ENCODE measurements at regions not wholly inside any gene's neighbourhood (a gene's known extent, or its start where the extent isn't known, plus 50 kb on each side); places are given as distances from the start of the nearest gene placed in this dataset.

DNA sequence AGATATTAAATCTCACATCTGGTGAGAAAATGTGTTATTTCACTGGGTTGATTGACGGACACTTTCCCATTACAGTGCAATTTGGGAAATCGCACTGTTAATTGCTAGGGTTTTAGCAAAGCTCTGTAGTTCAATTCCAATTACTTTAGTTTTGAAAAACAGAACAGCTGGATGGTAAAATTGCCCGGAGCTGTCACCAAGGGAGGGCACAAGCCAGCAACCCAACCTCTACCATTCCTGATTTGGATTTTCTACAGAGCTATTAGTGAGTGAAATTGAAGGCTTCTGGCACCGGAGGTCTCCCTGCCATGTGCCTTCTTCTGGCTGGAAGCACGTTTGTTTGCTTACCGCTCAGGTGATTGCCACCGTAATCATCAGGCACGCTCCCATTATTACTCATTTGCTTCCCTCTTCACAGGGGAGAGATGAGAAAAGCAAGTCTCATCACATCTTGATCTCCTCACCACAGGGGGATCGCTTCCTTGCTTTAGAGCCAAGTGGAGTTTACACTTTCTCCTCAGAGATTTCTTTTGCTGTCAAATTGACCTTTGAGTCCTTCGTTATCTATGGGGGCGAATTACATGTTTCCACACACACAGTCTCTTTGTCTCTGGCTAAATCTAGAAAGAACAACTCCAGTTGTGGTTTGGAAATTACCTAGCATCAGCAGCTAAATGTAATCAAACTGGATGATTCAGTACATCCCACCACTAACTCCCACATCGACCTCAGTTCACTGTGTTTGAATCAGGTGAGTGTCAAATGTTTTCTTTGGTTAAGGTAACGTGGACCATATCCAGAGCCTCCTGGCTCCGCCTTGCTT is 421.7 kb upstream of the GOLIM4 start:
- DNase-seq (ENCODE audit: low spot score in 2 of 2), result no peak
- 54 to 56% methylated on average over 14 of the region's 14 CpGs for WGBS, 2 donors

GRCh38 chr3:168514252-168514651 is 418.5 kb upstream of the GOLIM4 start:
- intact Hi-C loops (cut with DNase I; ENCODE audit: low total_unique reads), result no loop called here
- H3K4me3 ChIP-seq (ENCODE audit: low read depth, poor library complexity, severe bottlenecking), result no peak overlapping the region
- TF ChIP-seq CTCF (IDR thresholded peaks at IDR 0.05) (no peak), POLR2A (IDR thresholded peaks at IDR 0.05) (no peak)
- DNase-seq (ENCODE audit: low spot score in 2 of 2), result no peak

More for the DNA sequence above, 421.7 kb upstream of the GOLIM4 start:
- intact Hi-C loops (cut with DNase I; ENCODE audit: low total_unique reads), result no loop called here
- TF ChIP-seq CTCF (IDR thresholded peaks at IDR 0.05), result no peak
- TF ChIP-seq POLR2A (IDR thresholded peaks at IDR 0.05), result no peak
- H3K4me3 ChIP-seq (ENCODE audit: low read depth, poor library complexity, severe bottlenecking), result no peak overlapping the region

DNA sequence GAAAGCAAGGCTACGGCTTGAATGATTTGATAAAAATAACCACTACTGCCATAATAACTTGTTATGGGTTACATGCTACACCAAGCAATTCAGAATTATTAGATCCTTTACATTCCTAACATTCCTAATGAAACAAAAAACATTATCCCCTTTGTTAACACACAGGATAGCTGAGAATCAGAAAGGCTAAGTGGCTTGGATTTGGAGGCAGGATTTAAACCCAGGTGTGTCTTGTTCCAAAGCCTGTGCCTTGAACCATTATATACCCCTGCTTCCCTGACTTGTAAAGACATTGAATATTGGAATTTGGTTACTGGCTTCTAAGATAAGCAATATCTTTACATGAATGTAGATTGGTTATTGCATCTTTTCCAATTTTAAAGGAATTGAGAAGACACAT is 417.1 kb upstream of the GOLIM4 start:
- 74 to 78% methylated on average over 1 of the region's 1 CpG for WGBS, 2 donors
- TF ChIP-seq CTCF (IDR thresholded peaks at IDR 0.05) (no peak), POLR2A (IDR thresholded peaks at IDR 0.05) (no peak)
- intact Hi-C loops (cut with DNase I; ENCODE audit: low total_unique reads), result no loop called here
- no peak overlapping the region for H3K4me3 ChIP-seq (ENCODE audit: low read depth, poor library complexity, severe bottlenecking)
- no peak for DNase-seq (ENCODE audit: low spot score in 2 of 2)

GRCh38 chr3:168511428-168512014 is 415.8 kb upstream of the GOLIM4 start:
- intact Hi-C loops (cut with DNase I; ENCODE audit: low total_unique reads), result no loop called here
- no peak for DNase-seq (ENCODE audit: low spot score in 2 of 2)
- 66 to 75% methylated on average over 3 of the region's 3 CpGs for WGBS, 2 donors
- no peak for TF ChIP-seq CTCF (IDR thresholded peaks at IDR 0.05)
- TF ChIP-seq POLR2A (IDR thresholded peaks at IDR 0.05), result no peak
- H3K4me3 ChIP-seq (ENCODE audit: low read depth, poor library complexity, severe bottlenecking), result no peak overlapping the region

DNA sequence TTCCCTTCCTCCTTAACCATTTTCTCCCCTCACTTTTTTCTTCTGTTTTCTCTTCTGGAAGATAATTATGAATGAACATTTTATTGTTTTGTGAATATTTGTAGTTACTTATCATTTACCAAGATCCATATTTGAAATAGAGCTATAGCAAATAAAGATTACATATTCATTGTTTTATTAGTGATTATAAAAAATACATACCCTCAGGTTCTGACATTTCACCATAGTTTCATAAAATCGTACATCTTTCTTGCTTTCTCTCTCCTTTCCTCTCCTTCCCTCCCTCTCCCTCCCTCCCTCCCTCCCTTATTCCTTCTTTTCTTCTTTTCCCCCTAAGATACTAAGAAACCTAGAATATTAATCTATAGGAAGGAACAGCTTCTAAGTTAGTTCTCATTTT is 410.9 kb upstream of the GOLIM4 start:
- DNase-seq (ENCODE audit: low spot score in 2 of 2), result no peak
- 40 to 59% methylated on average over 1 of the region's 1 CpG for WGBS, 2 donors
- no peak for TF ChIP-seq POLR2A (IDR thresholded peaks at IDR 0.05)
- TF ChIP-seq CTCF (IDR thresholded peaks at IDR 0.05), result no peak
- intact Hi-C loops (cut with DNase I; ENCODE audit: low total_unique reads), result no loop called here
- H3K4me3 ChIP-seq (ENCODE audit: low read depth, poor library complexity, severe bottlenecking), result no peak overlapping the region
